DOHH2 (cell line): ENCODE measurements at regions not wholly inside any gene's neighbourhood (a gene's known extent, or its start where the extent isn't known, plus 50 kb on each side); places are given as distances from the start of the nearest gene placed in this dataset.

Source experiments
- EZH2phosphoT487 ChIP-seq: fragments of 200-600 bp; sonication (generic); IDR thresholded peaks from 2 replicates; pipeline ENCODE4 v1.6.1; 2017; ENCODE audit warnings: borderline replicate concordance, mild to moderate bottlenecking, antibody characterized with exemption, low read length, moderate library complexity, mixed read lengths
- TF ChIP-seq, protein P1 (sequence below): fragments of 200-600 bp; sonication (generic); IDR thresholded peaks from one replicate; pipeline ENCODE4 v1.5.1; 2014; ENCODE audit warnings: antibody characterized with exemption, mild to moderate bottlenecking, low read depth, low read length; ENCODE audit not compliant: poor library complexity, severe bottlenecking

DNA sequence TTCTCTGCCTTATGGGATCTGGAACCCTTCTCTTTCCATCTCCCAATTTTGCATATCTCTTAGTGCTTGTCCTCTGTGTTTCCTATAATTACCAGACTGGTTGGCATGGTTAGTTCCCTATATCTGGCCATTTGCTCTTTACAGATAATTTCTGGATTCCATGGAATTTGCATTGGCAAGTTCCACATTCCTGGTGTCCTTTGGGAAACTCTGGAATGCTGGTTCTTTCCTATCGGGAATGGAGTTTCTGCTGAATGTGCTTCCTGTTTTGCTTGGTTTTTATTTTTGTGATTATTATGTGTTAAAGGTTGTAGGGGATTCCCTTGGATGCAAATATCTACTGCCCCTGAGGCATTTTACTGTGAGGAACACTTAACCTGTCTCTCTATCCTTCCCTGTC, 193.0 kb upstream of the BTG1 start:
- TF ChIP-seq, protein P1, sequence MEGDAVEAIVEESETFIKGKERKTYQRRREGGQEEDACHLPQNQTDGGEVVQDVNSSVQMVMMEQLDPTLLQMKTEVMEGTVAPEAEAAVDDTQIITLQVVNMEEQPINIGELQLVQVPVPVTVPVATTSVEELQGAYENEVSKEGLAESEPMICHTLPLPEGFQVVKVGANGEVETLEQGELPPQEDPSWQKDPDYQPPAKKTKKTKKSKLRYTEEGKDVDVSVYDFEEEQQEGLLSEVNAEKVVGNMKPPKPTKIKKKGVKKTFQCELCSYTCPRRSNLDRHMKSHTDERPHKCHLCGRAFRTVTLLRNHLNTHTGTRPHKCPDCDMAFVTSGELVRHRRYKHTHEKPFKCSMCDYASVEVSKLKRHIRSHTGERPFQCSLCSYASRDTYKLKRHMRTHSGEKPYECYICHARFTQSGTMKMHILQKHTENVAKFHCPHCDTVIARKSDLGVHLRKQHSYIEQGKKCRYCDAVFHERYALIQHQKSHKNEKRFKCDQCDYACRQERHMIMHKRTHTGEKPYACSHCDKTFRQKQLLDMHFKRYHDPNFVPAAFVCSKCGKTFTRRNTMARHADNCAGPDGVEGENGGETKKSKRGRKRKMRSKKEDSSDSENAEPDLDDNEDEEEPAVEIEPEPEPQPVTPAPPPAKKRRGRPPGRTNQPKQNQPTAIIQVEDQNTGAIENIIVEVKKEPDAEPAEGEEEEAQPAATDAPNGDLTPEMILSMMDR, result no peak
- no peak for TF ChIP-seq EZH2phosphoT487
